NCI-H2196 treated with DMSO at 0.1 percent for 48 hours (cell line): ENCODE measurements at regions not wholly inside any gene's neighbourhood (a gene's known extent, or its start where the extent isn't known, plus 50 kb on each side); places are given as distances from the start of the nearest gene placed in this dataset.

Source experiments
- DNase-seq: peaks from one replicate; lab custom pipeline; 2025; ENCODE audit not compliant: unreplicated experiment; lab: John Stamatoyannopoulos, UW

DNA sequence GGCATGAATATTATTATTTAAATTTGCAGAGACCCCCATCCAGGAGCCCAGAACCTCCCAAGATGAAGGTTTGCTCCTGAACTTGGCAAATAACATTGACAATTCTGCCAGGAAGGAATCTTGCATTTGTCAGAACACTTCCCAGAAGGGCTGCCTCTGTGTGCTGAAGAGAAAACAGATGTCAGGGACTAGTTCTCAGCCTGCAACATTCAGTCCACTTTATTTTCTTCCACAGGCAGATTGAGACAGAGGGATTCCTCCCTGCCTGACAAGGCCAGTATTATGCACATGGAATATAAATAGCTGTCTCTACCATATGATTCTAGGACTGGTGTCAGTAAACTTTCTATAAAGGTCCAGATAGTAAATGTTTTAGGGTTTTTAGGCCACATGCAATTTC lies 171.5 kb upstream of the SIX2 start:
- no peak for DNase-seq

GRCh38 chr2:45180033-45180746 lies 170.9 kb upstream of the SIX2 start:
- DNase-seq: no peak

GRCh38 chr2:45178854-45179253 lies 169.6 kb upstream of the SIX2 start:
- no peak for DNase-seq

- no peak for DNase-seq
Measured at GRCh38 chr2:45178359-45178758, 169.1 kb upstream of the SIX2 start.

DNA sequence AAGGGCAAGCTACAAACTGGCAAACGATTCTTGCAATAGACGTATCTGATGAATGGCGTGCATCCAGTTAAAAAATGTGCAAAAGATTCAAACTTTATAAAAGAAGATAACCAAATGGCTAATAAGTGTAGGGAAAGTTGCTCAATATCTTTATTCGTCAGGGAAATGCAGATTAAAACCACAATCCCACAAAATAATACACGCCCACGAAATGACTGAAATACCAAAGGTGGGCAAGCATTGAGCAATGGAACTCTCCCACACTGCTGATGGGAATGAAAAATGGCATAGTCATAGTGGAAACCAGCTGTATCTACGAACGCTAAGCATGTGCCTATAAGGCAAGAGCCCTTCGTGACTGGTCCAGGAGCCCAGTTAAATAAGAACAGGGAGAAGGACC lies 168.6 kb upstream of the SIX2 start:
- DNase-seq: no peak

- DNase-seq: no peak
Measured at GRCh38 chr2:45176390-45176789, 167.1 kb upstream of the SIX2 start.

GRCh38 chr2:45173513-45173912 lies 164.3 kb upstream of the SIX2 start:
- no peak for DNase-seq

GRCh38 chr2:45172760-45173392 lies 163.6 kb upstream of the SIX2 start:
- no peak for DNase-seq

GRCh38 chr2:45172142-45172541 lies 162.9 kb upstream of the SIX2 start:
- DNase-seq: no peak

- DNase-seq: peak; percentile 26
Measured at GRCh38 chr2:45171136-45171501, 161.9 kb upstream of the SIX2 start.

DNA sequence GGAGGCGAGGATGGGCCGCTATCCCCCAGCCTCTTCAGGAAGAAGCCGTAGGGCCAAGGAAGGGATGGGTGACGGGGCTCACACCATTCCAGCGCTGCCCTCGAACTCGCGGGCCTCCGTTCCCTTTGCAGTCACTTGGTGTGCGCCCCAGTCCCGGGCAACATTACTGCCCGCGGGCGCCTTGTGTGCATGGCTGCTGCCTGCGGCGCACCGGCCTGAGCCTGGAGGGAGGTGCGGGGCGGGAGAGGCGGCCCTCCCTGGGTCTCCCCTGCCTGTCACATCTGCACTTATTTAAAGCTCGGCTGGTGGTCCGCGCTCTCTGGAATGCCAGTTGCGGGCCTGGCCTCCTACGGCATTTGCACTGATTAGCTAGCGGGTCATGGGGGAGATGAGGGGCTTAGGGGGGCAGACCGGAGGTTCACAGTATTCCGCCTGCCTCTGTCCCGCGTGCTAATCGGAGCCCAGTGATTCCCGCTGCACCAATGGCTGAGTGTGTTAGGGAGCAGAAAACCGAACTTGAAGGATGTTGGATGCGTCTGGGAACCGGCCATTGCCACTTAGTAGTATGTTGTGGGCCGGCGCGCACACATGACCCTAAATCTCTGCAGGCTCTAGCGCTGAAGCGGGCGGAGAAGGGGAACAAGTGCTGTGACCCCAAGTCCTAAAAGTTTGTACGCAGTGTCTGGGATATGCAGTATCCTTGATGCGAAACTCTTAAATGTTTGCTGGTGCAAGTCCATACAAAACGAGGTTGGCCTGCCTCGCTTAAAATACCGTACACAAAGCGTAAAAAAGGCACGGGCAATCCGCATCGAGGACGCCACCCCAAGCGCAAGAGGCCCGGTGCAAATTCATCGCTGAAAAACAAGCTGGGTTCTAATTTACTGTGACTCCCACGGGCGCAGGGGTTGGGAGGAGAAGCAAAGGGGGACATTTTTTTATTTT lies 161.2 kb upstream of the SIX2 start:
- peak; percentile 39 for DNase-seq

GRCh38 chr2:45169339-45170190 lies 160.3 kb upstream of the SIX2 start:
- DNase-seq: no peak

GRCh38 chr2:45168711-45169338 lies 159.6 kb upstream of the SIX2 start:
- DNase-seq: no peak

DNA sequence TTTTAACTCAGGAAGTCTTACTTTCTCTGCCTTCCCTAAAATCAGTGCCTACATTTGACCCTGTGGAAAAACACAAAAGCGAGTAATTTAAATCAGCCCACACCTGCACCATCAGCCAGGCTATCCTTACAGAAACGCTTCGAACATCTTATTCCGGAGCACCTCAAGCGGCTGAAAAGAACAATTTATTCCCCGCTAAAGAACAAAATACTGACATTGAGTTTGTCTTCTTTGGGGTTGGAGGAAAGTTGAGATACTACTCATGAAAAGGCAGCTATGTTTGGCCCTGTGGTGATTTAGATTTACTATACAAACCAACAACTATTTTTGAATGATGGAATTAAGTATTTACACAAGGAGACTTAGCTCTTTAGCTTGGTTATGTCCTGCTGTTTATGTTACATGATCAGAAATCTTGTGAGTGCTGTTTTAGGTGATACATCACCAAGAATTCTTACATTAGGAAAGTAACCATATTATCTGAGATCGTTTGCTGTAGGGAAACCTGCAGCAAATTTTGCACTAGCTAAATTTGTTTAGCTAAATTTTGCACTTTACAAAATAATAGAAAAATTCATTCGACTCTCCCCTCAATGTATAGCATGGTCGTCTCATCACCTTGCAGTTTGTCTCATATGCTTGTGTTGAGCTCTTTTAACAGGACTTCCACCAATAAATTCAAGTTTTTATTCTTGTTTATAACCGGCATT lies 158.8 kb upstream of the SIX2 start:
- DNase-seq: no peak

- DNase-seq: no peak
Measured at GRCh38 chr2:45166229-45166890, 157.1 kb upstream of the SIX2 start.

GRCh38 chr2:45162711-45163110 lies 153.5 kb upstream of the SIX2 start:
- no peak for DNase-seq

- no peak for DNase-seq
Measured at GRCh38 chr2:45156605-45157004, 147.4 kb upstream of the SIX2 start.

DNA sequence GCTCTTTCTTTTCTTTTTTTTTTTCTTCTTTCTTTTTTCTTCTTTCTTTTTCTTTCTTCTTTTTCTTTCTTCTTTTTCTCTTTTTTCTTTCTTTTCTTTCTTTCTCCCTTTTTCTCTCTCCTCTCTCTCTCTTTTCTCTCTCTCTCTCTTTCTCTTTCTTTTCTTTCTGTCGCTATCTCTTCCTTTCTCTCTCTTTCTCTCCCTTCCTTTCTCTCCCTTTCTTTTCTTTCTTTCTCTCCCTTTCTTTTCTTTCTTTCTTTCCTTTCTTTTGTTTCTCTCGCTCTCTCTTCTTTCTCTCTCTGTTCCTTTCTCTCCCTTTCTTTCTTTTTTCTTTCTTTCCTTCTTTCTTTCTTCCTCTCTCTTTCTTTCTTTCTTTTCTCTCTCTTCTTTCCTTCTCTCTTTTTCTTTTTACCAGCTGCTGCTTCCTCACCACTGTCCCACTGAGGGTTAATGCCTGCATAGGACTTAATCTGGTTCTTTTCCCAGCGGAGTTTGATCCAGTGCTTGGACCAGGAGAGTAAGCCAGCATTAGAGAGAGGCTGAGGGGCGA lies 145.4 kb upstream of the SIX2 start:
- DNase-seq: no peak

DNA sequence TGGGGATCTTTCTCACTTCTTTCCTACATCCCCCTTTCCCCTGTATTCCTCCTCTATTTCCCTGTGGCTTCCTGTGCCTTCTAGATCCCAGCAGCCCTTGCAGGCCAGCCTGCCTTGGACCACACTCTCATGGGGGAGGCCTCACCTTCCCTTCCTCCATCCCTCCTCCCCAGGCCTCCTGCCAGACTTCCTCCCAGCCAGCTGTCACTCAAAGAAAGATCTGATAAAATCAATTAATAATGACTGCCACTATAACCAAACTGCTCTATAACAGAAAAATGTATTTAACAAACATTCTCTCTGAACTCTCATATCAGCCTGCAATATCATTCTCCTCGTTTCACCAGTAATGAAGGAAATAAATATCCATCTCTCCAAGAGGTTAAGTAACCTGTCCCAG lies 144.9 kb upstream of the SIX2 start:
- no peak for DNase-seq
